HG02588 (cell line): ENCODE measurements at regions not wholly inside any gene's neighbourhood (a gene's known extent, or its start where the extent isn't known, plus 50 kb on each side); places are given as distances from the start of the nearest gene placed in this dataset.
"Not testable (repeated sequence)": the region's sequence is repeated elsewhere in the genome, so short reads cannot be mapped to it uniquely, and the experiment has no call there.

ENCODE experiments used
- ATAC-seq: cut with Tn5 transposase; IDR thresholded peaks from one replicate; pipeline ENCODE4 v1.9.1; 2021; ENCODE audit warnings: mild to moderate bottlenecking, moderate library complexity; ENCODE audit not compliant: unreplicated experiment

GRCh38 chr4:141518222-141518621 lies 118.2 kb upstream of the IL15 start:
- ATAC-seq, result no peak

GRCh38 chr4:141524116-141524515 lies 112.3 kb upstream of the IL15 start:
- no peak for ATAC-seq

GRCh38 chr4:141524841-141525240 lies 111.5 kb upstream of the IL15 start:
- no peak for ATAC-seq

GRCh38 chr4:141530627-141531026 lies 105.8 kb upstream of the IL15 start:
- no peak for ATAC-seq

- no peak for ATAC-seq
These were observed 101.4 kb upstream of the IL15 start for GRCh38 chr4:141534985-141535384.

- ATAC-seq, result no peak
These were observed 98.4 kb upstream of the IL15 start for GRCh38 chr4:141538001-141538400.

- ATAC-seq, result no peak
These were observed 95.7 kb upstream of the IL15 start for GRCh38 chr4:141540643-141541042.

- no peak for ATAC-seq
These were observed 94.5 kb upstream of the IL15 start for GRCh38 chr4:141541851-141542250.

- no peak for ATAC-seq
These were observed 93.2 kb upstream of the IL15 start for GRCh38 chr4:141543176-141543575.

GRCh38 chr4:141543706-141544105 lies 92.7 kb upstream of the IL15 start:
- no peak for ATAC-seq

- no peak for ATAC-seq
These were observed 87.6 kb upstream of the IL15 start for GRCh38 chr4:141548791-141549190.

- ATAC-seq, result peak; percentile 57
These were observed 76.3 kb upstream of the IL15 start for GRCh38 chr4:141560056-141560455.

GRCh38 chr4:141562649-141563048 lies 73.7 kb upstream of the IL15 start:
- ATAC-seq, result no peak

- ATAC-seq, result no peak
These were observed 72.7 kb upstream of the IL15 start for GRCh38 chr4:141563723-141564122.

GRCh38 chr4:141564961-141565360 lies 71.4 kb upstream of the IL15 start:
- ATAC-seq, result not testable (repeated sequence)

- no peak for ATAC-seq
These were observed 70.8 kb upstream of the IL15 start for GRCh38 chr4:141565379-141566089.

- ATAC-seq, result no peak
These were observed 69.0 kb upstream of the IL15 start for GRCh38 chr4:141567326-141567915.

- ATAC-seq, result no peak
These were observed 67.2 kb upstream of the IL15 start for GRCh38 chr4:141569141-141569540.

- no peak for ATAC-seq
These were observed 66.1 kb upstream of the IL15 start for GRCh38 chr4:141570290-141570689.

- no peak for ATAC-seq
These were observed 65.0 kb upstream of the IL15 start for GRCh38 chr4:141571362-141571761.

GRCh38 chr4:141571793-141572192 lies 64.6 kb upstream of the IL15 start:
- ATAC-seq, result no peak

GRCh38 chr4:141573678-141574077 lies 62.7 kb upstream of the IL15 start:
- ATAC-seq, result no peak

GRCh38 chr4:141575884-141576283 lies 60.5 kb upstream of the IL15 start:
- ATAC-seq, result no peak
